ENCODE measurements at regions not wholly inside any gene's neighbourhood (a gene's known extent, or its start where the extent isn't known, plus 50 kb on each side); places are given as distances from the start of the nearest gene placed in this dataset.

DNA sequence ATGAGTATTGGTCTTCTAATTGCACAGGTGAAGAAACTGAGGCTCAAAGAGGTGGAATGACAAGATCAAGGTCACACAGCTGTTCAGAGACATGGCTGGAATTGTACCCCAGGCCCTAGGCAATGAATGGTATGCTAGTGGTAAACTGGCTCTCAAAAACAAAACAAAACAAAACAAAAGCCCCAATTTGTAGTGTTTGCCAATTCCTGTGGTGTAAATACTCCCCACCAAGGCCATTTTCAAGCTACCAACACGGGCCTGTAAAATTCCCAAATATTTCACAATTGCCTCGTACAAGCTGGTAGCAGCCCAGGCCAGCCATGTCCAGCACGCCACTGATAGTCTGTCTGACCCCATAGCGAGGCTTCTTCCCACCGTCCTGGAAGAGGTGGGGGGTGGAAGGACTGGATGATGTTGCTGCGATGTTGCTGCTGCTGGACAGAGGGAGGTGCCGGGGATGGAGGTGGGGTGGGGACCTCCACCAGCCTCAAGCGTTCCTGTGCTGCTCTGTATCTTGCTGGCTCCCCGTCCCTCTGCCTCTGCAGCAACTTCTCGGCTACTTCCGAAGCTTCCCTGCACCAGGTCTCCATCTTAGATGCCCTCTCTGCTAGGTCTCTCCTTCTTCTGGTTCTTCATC lies 62.2 kb upstream of the RUNX3 start:
- TF ChIP-seq, protein P1, sequence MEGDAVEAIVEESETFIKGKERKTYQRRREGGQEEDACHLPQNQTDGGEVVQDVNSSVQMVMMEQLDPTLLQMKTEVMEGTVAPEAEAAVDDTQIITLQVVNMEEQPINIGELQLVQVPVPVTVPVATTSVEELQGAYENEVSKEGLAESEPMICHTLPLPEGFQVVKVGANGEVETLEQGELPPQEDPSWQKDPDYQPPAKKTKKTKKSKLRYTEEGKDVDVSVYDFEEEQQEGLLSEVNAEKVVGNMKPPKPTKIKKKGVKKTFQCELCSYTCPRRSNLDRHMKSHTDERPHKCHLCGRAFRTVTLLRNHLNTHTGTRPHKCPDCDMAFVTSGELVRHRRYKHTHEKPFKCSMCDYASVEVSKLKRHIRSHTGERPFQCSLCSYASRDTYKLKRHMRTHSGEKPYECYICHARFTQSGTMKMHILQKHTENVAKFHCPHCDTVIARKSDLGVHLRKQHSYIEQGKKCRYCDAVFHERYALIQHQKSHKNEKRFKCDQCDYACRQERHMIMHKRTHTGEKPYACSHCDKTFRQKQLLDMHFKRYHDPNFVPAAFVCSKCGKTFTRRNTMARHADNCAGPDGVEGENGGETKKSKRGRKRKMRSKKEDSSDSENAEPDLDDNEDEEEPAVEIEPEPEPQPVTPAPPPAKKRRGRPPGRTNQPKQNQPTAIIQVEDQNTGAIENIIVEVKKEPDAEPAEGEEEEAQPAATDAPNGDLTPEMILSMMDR (IDR thresholded peaks at IDR 0.05) = no peak
- no peak for TF ChIP-seq POLR2A (IDR thresholded peaks at IDR 0.05)
